HepG2 (cell line): ENCODE measurements at regions not wholly inside any gene's neighbourhood (a gene's known extent, or its start where the extent isn't known, plus 50 kb on each side); places are given as distances from the start of the nearest gene placed in this dataset.
"Not testable (repeated sequence)": the region's sequence is repeated elsewhere in the genome, so short reads cannot be mapped to it uniquely, and the experiment has no call there.

Experiments used
- ATAC-seq: fragments of 200-7000 bp; cut with Tn5 transposase; 3 replicates; pipeline ENCODE4 v1.9.1; 2020; ENCODE audit warnings: mild to moderate bottlenecking, moderate library complexity
- BruUV-seq: library from RNA; stranded (reverse); fragments of 400-500 nt; replicated peaks from 2 replicates; lab custom pipeline; 2021; lab: Mats Ljungman, UMichigan
- CTCF ChIA-PET: fragments of 300-600 bp; formaldehyde crosslinking; extraction: SDS; loops from one replicate; lab custom pipeline; 2021; ENCODE audit warnings: low total read pairs, inconsistent platforms, low intra/inter-chr PET ratio; lab: Yijun Ruan, JAX
- POLR2A ChIA-PET: fragments of 350-600 bp; sonication (Branson Sonifier 250); formaldehyde crosslinking; loops from one replicate; lab custom pipeline; 2020; ENCODE audit warnings: antibody characterized with exemption, inconsistent platforms; lab: Yijun Ruan, JAX
- DNase-seq: peaks from one replicate; pipeline ENCODE4 v3.0.0-alpha.2; 2015; ENCODE audit warnings: low spot score
- FAIRE-seq: peaks from 3 replicates; lab custom pipeline; 2011; peaks lifted over from hg19 to GRCh38; lab: Jason Lieb, UNC
- H2AFZ ChIP-seq: one replicate; pipeline ENCODE4 v1.6.1; 2011; ENCODE audit warnings: low read length, inconsistent platforms
- H3K27ac ChIP-seq: fragments of 300-600 bp; 3 replicates; pipeline ENCODE4 v1.8.0; 2011; ENCODE audit warnings: mixed run types, mild to moderate bottlenecking, mixed read lengths, low read length, inconsistent platforms; ENCODE audit not compliant: insufficient read depth; ENCODE audit errors: extremely low read length
- H3K27me3 ChIP-seq, 2 experiments: fragments of 200-600 bp in 1 of 2; 2 replicates in 1 of 2; 3 replicates in 1 of 2; pipeline versions ENCODE4 v1.6.0 to v1.8.0; 2011; ENCODE audit warnings: low read length in 2 of 2, mild to moderate bottlenecking in 2 of 2, moderate library complexity in 2 of 2, inconsistent platforms in 1 of 2; ENCODE audit not compliant: insufficient read depth in 2 of 2, control insufficient read depth in 1 of 2
- H3K36me3 ChIP-seq, 2 experiments: fragments of 200-600 bp in 1 of 2; replicated peaks in 1 of 2; 2 replicates in 1 of 2; 3 replicates in 1 of 2; pipeline versions ENCODE4 v1.5.1 to v1.8.0; 2011; ENCODE audit warnings: low read length in 2 of 2, inconsistent platforms in 1 of 2; ENCODE audit not compliant: insufficient read depth in 2 of 2, control insufficient read depth in 1 of 2
- H3K4me1 ChIP-seq: 2 replicates; pipeline ENCODE4 v1.5.1; 2012; ENCODE audit warnings: low read length, inconsistent platforms; ENCODE audit not compliant: insufficient read depth
- H3K4me2 ChIP-seq: 2 replicates; pipeline ENCODE4 v1.6.0; 2011; ENCODE audit warnings: low read depth, low read length, inconsistent platforms
- H3K4me3 ChIP-seq, 3 experiments: fragments of 200-600 bp in 1 of 3; sonication (generic), shearing (Covaris generic) in 1 of 3; replicated peaks in 1 of 3; 2 replicates each; pipeline ENCODE4 v1.5.1; 2011 to 2016; ENCODE audit warnings: low read length in 3 of 3, inconsistent platforms in 2 of 3, low read depth in 2 of 3, mild to moderate bottlenecking in 2 of 3, control low read depth in 1 of 3, mixed read lengths in 1 of 3; ENCODE audit not compliant: insufficient read depth in 1 of 3
- H3K79me2 ChIP-seq: one replicate; pipeline ENCODE4 v1.6.1; 2011; ENCODE audit warnings: low read length, inconsistent platforms; ENCODE audit not compliant: insufficient read depth
- H3K9ac ChIP-seq: 2 replicates; pipeline ENCODE4 v1.6.0; 2011; ENCODE audit warnings: mild to moderate bottlenecking, low read depth, low read length, inconsistent platforms; ENCODE audit not compliant: insufficient read depth
- H3K9me3 ChIP-seq: 2 replicates; pipeline ENCODE4 v1.5.1; 2012; ENCODE audit warnings: mild to moderate bottlenecking, low read length
- H4K20me1 ChIP-seq: 2 replicates; pipeline ENCODE4 v1.6.0; 2011; ENCODE audit warnings: inconsistent platforms, mild to moderate bottlenecking, low read length, moderate library complexity; ENCODE audit not compliant: insufficient read depth
- WGBS: methylation state at CpG from one replicate; pipeline ENCODE4 v1.1.6; 2017; ENCODE audit warnings: low lambda C conversion rate; 5-methylcytosine and 5-hydroxymethylcytosine counted together
- in situ Hi-C: cut with HindIII; loops from 2 replicates; pipeline ENCODE4 v1.10.0; 2017; ENCODE audit warnings: low pct_unique_long_range_greater_than_20kb; ENCODE audit not compliant: extremely low pct_ligation_motif_present
- intact Hi-C: fragments of 100-400 bp; cut with micrococcal nuclease; formaldehyde crosslinking; loops from one replicate; pipeline ENCODE4 v1.10.0; 2022; ENCODE audit not compliant: unreplicated experiment
- TF ChIP-seq, protein P1 (sequence below): sonication (generic); formaldehyde crosslinking; IDR thresholded peaks from 2 replicates; pipeline ENCODE4 v1.4.0; 2020; ENCODE audit warnings: missing genetic modification reagents, borderline replicate concordance

- ATAC-seq, H3K27ac ChIP-seq, H3K4me2 ChIP-seq, H3K27me3 ChIP-seq, H2AFZ ChIP-seq, POLR2A ChIA-PET, H4K20me1 ChIP-seq, H3K9me3 ChIP-seq, H3K4me3 ChIP-seq, BruUV-seq, H3K79me2 ChIP-seq, CTCF ChIA-PET, H3K9ac ChIP-seq, H3K36me3 ChIP-seq, DNase-seq, FAIRE-seq: not testable (repeated sequence)
- in situ Hi-C loops: loop anchor here (25.0 kb wide), 1 partner anchor 1324 kb away; no protein-coding TSS in a partner anchor
- H3K4me1 ChIP-seq: peaks cover 12% of the 10 kb centered on the region
- 76% methylated on average over 20 of the region's 27 CpGs for WGBS
- intact Hi-C loops: loop anchor here (2.0 kb wide), 1 partner anchor 1391 kb away; no protein-coding TSS in a partner anchor
These were observed 241.7 kb downstream of the MPDZ start for GRCh38 chr9:13037808-13038207.

GRCh38 chr9:13047827-13048587 is 231.5 kb downstream of the MPDZ start:
- in situ Hi-C loops (loop anchor here (25.0 kb wide), 1 partner anchor 1314 kb away; no protein-coding TSS in a partner anchor), intact Hi-C loops (no loop called here)
- ChIA-PET POLR2A (no interaction called here), CTCF (no interaction called here)
- no peaks in the 10 kb centered on the region for H3K79me2 ChIP-seq
- no peaks in the 10 kb centered on the region for H3K9me3 ChIP-seq
- no TSS peak for BruUV-seq
- H4K20me1 ChIP-seq: no peaks in the 10 kb centered on the region
- H3K4me1 ChIP-seq: no peaks in the 10 kb centered on the region
- no peak for DNase-seq
- H3K9ac ChIP-seq: no peak overlapping the region
- FAIRE-seq: no peak
- no peak overlapping the region for H3K27ac ChIP-seq
- H2AFZ ChIP-seq: no peak overlapping the region
- 10% methylated on average over 5 of the region's 5 CpGs for WGBS
- no peak for ATAC-seq
- H3K4me2 ChIP-seq: no peak overlapping the region
- no peaks in the 10 kb centered on the region for H3K36me3 ChIP-seq
- no peak overlapping the region for H3K4me3 ChIP-seq
- no peaks in the 10 kb centered on the region for H3K27me3 ChIP-seq
- TF ChIP-seq, protein P1, sequence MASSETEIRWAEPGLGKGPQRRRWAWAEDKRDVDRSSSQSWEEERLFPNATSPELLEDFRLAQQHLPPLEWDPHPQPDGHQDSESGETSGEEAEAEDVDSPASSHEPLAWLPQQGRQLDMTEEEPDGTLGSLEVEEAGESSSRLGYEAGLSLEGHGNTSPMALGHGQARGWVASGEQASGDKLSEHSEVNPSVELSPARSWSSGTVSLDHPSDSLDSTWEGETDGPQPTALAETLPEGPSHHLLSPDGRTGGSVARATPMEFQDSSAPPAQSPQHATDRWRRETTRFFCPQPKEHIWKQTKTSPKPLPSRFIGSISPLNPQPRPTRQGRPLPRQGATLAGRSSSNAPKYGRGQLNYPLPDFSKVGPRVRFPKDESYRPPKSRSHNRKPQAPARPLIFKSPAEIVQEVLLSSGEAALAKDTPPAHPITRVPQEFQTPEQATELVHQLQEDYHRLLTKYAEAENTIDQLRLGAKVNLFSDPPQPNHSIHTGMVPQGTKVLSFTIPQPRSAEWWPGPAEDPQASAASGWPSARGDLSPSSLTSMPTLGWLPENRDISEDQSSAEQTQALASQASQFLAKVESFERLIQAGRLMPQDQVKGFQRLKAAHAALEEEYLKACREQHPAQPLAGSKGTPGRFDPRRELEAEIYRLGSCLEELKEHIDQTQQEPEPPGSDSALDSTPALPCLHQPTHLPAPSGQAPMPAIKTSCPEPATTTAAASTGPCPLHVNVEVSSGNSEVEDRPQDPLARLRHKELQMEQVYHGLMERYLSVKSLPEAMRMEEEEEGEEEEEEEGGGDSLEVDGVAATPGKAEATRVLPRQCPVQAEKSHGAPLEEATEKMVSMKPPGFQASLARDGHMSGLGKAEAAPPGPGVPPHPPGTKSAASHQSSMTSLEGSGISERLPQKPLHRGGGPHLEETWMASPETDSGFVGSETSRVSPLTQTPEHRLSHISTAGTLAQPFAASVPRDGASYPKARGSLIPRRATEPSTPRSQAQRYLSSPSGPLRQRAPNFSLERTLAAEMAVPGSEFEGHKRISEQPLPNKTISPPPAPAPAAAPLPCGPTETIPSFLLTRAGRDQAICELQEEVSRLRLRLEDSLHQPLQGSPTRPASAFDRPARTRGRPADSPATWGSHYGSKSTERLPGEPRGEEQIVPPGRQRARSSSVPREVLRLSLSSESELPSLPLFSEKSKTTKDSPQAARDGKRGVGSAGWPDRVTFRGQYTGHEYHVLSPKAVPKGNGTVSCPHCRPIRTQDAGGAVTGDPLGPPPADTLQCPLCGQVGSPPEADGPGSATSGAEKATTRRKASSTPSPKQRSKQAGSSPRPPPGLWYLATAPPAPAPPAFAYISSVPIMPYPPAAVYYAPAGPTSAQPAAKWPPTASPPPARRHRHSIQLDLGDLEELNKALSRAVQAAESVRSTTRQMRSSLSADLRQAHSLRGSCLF (CRISPR knock-in tag): no peak
